GM12878 (cell line): ENCODE measurements at regions not wholly inside any gene's neighbourhood (a gene's known extent, or its start where the extent isn't known, plus 50 kb on each side); places are given as distances from the start of the nearest gene placed in this dataset.

Source experiments
- ZBTB40 ChIP-seq: fragments of 450-650 bp; IDR thresholded peaks from 2 replicates; pipeline ENCODE4 v1.6.1; 2016; ENCODE audit warnings: mild to moderate bottlenecking, moderate library complexity, borderline replicate concordance

DNA sequence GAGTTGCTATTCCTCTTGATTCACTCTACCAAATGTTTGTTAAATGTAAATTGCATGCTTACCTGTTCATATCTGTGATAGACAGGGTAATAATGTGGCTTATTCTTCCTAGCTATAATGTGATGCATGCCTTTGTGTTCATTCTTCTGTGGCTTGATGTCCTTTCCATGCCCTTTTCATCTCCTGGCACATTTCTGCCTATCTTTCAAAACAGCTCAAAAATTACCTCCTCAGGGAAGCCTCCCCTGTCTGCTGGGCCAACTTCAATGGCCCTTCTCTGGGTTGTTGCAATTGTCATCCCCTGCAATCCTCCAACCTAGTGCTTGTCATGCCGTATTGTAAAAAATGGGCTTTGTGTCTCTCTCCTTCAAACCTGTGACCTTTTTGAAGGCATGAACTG lies 52.8 kb upstream of the LHCGR start (continued):
- no peak for TF ChIP-seq ZBTB40
